K562 (cell line): ENCODE measurements at regions not wholly inside any gene's neighbourhood (a gene's known extent, or its start where the extent isn't known, plus 50 kb on each side); places are given as distances from the start of the nearest gene placed in this dataset.

Experiments
- ATAC-seq: fragments of 200-7000 bp; cut with Tn5 transposase; 3 replicates; pipeline ENCODE4 v1.9.1; 2020; ENCODE audit warnings: moderate library complexity
- BruUV-seq: library from RNA; stranded (reverse); fragments of 400-500 nt; replicated peaks from 2 replicates; lab custom pipeline; 2021; lab: Mats Ljungman, UMichigan
- CTCF ChIA-PET: fragments of 300-600 bp; formaldehyde crosslinking; extraction: SDS; loops from one replicate; lab custom pipeline; 2021; ENCODE audit warnings: low intra/inter-chr PET ratio; lab: Yijun Ruan, JAX
- POLR2A ChIA-PET: fragments of 300-600, 350-650 bp; sonication (Branson Sonifier 250); formaldehyde crosslinking; extraction: SDS; loops from one replicate; lab custom pipeline; 2021; ENCODE audit warnings: antibody characterized with exemption, inconsistent platforms; lab: Yijun Ruan, JAX
- DNase-seq, 4 experiments: peaks; one replicate each; pipeline versions ENCODE4 v3.0.0 to v3.0.0-alpha.2; 2011 to 2018; ENCODE audit warnings: low spot score in 3 of 4, mixed read lengths in 3 of 4; ENCODE audit errors: extremely low read depth in 1 of 4
- FAIRE-seq: peaks from 2 replicates; lab custom pipeline; 2011; peaks lifted over from hg19 to GRCh38; lab: Jason Lieb, UNC
- H2AFZ ChIP-seq: 2 replicates; pipeline ENCODE4 v1.6.0; 2011; ENCODE audit warnings: low read depth, low read length, control low read depth, inconsistent platforms
- H3K27ac ChIP-seq: fragments of 200-600 bp; 3 replicates; pipeline ENCODE4 v1.8.0; 2011; ENCODE audit warnings: low read depth, mild to moderate bottlenecking, control low read depth, inconsistent platforms, low read length, moderate library complexity, mixed read lengths; ENCODE audit errors: extremely low read depth
- H3K27me3 ChIP-seq, 2 experiments: fragments of 300-600 bp in 1 of 2; 2 replicates in 1 of 2; 3 replicates in 1 of 2; pipeline versions ENCODE4 v1.6.0 to v1.8.0; 2011; ENCODE audit warnings: inconsistent platforms in 2 of 2, low read length in 2 of 2, mild to moderate bottlenecking in 1 of 2, mixed read lengths in 1 of 2, moderate library complexity in 1 of 2; ENCODE audit not compliant: control insufficient read depth in 2 of 2, insufficient read depth in 2 of 2
- H3K36me3 ChIP-seq: fragments of 300-600 bp; 3 replicates; pipeline ENCODE4 v1.8.0; 2011; ENCODE audit warnings: mild to moderate bottlenecking, low read length, inconsistent platforms; ENCODE audit not compliant: control insufficient read depth, insufficient read depth
- H3K4me1 ChIP-seq, 2 experiments: fragments of 200-600 bp in 1 of 2; replicated peaks in 1 of 2; 2 replicates in 1 of 2; 3 replicates in 1 of 2; pipeline versions ENCODE4 v1.5.1 to v1.8.0; 2011; ENCODE audit warnings: inconsistent platforms in 2 of 2, low read length in 2 of 2, mild to moderate bottlenecking in 1 of 2, mixed read lengths in 1 of 2, moderate library complexity in 1 of 2; ENCODE audit not compliant: control insufficient read depth in 2 of 2, insufficient read depth in 2 of 2
- H3K4me2 ChIP-seq: 2 replicates; pipeline ENCODE4 v1.6.1; 2011; ENCODE audit warnings: low read length, control low read depth, inconsistent platforms, mixed read lengths; ENCODE audit not compliant: insufficient read depth
- H3K4me3 ChIP-seq: fragments of 200-600 bp; sonication (generic), shearing (Covaris generic); 2 replicates; pipeline ENCODE4 v1.5.1; 2016; ENCODE audit warnings: control low read depth, inconsistent platforms
- H3K79me2 ChIP-seq: fragments of 200-600 bp; 3 replicates; pipeline ENCODE4 v1.8.0; 2011; ENCODE audit warnings: low read length, inconsistent platforms; ENCODE audit not compliant: control insufficient read depth, insufficient read depth
- H3K9ac ChIP-seq, 2 experiments: 2 replicates each; pipeline versions ENCODE4 v1.6.0 to v1.6.1; 2011; ENCODE audit warnings: low read depth in 2 of 2, low read length in 2 of 2, control low read depth in 1 of 2, inconsistent platforms in 1 of 2, mild to moderate bottlenecking in 1 of 2, mixed read lengths in 1 of 2; ENCODE audit not compliant: insufficient read depth in 1 of 2
- H3K9me1 ChIP-seq: one replicate; pipeline ENCODE4 v1.6.0; 2011; ENCODE audit warnings: inconsistent platforms, mild to moderate bottlenecking, low read length, moderate library complexity; ENCODE audit not compliant: control insufficient read depth, insufficient read depth
- H3K9me3 ChIP-seq: replicated peaks from 2 replicates; pipeline ENCODE4 v1.5.1; 2011; ENCODE audit warnings: low read depth, low read length, inconsistent platforms; ENCODE audit not compliant: control insufficient read depth, insufficient read depth
- H4K20me1 ChIP-seq: replicated peaks from 2 replicates; pipeline ENCODE4 v1.6.1; 2011; ENCODE audit warnings: low read length, inconsistent platforms, mixed read lengths; ENCODE audit not compliant: control insufficient read depth, insufficient read depth
- DLX4 ChIP-seq: fragments of 250-450 bp; sonication (Bioruptor Pico); IDR thresholded peaks from 2 replicates; pipeline ENCODE4 v1.6.1; 2021; ENCODE audit warnings: mild to moderate bottlenecking
- MYBL2 ChIP-seq, 2 experiments: fragments of 450-650 bp in 1 of 2; sonication (generic) in 1 of 2; formaldehyde crosslinking in 1 of 2; IDR thresholded peaks; 2 replicates each; pipeline versions ENCODE4 v1.6.1 to v1.8.1; 2017 to 2022; ENCODE audit warnings: borderline replicate concordance in 1 of 2, inconsistent platforms in 1 of 2, low read depth in 1 of 2, mild to moderate bottlenecking in 1 of 2, missing genetic modification reagents in 1 of 2, moderate library complexity in 1 of 2
- ZNF217 ChIP-seq: sonication (generic); formaldehyde crosslinking; IDR thresholded peaks from 2 replicates; pipeline ENCODE4 v1.8.0; 2022; ENCODE audit warnings: mild to moderate bottlenecking, missing genetic modification reagents
- ZNF316 ChIP-seq: fragments of 450-650 bp; IDR thresholded peaks from 2 replicates; pipeline ENCODE4 v1.6.1; 2016
- WGBS: fragments of 100-300 bp; shearing (Covaris generic); methylation state at CpG from one replicate; pipeline ENCODE4 v1.1.6; 2016; ENCODE audit warnings: low coverage, mixed read lengths; ENCODE audit not compliant: insufficient coverage; ENCODE audit errors: missing lambda C conversion rate; 5-methylcytosine and 5-hydroxymethylcytosine counted together
- in situ Hi-C: fragments of 300-500 bp; cut with MboI; formaldehyde crosslinking; loops from 4 replicates; pipeline ENCODE4 v1.15.0; 2018; ENCODE audit warnings: inconsistent platforms, mixed read lengths
- intact Hi-C: fragments of 100-400 bp; cut with micrococcal nuclease; formaldehyde crosslinking; loops from 2 replicates; pipeline ENCODE4 v1.14.2; 2022
- TF ChIP-seq, protein P1 (sequence below): IDR thresholded peaks from 3 replicates; pipeline ENCODE4 v1.6.1; 2011; ENCODE audit warnings: borderline replicate concordance, mild to moderate bottlenecking; ENCODE audit not compliant: insufficient read length, insufficient read depth
- TF ChIP-seq, protein P2 (sequence below), 3 experiments: fragments of 200-800 bp in 1 of 3; sonication (Bioruptor generic) in 1 of 3; sonication (generic) in 1 of 3; formaldehyde crosslinking in 1 of 3; IDR thresholded peaks; 2 replicates each; pipeline versions ENCODE4 v1.6.1 to v1.8.0; 2016 to 2022; ENCODE audit warnings: mild to moderate bottlenecking in 2 of 3, missing compliant biosample characterization in 2 of 3, missing genetic modification characterization in 2 of 3, missing genetic modification reagents in 1 of 3

- TF ChIP-seq ZNF316, result peak; percentile 53; the same call in 1 of the 2 replicates
- TF ChIP-seq, protein P1, sequence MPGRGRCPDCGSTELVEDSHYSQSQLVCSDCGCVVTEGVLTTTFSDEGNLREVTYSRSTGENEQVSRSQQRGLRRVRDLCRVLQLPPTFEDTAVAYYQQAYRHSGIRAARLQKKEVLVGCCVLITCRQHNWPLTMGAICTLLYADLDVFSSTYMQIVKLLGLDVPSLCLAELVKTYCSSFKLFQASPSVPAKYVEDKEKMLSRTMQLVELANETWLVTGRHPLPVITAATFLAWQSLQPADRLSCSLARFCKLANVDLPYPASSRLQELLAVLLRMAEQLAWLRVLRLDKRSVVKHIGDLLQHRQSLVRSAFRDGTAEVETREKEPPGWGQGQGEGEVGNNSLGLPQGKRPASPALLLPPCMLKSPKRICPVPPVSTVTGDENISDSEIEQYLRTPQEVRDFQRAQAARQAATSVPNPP, result no peak
- TF ChIP-seq, protein P2, sequence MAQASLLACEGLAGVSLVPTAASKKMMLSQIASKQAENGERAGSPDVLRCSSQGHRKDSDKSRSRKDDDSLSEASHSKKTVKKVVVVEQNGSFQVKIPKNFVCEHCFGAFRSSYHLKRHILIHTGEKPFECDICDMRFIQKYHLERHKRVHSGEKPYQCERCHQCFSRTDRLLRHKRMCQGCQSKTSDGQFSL (CRISPR knock-in tag; IDR thresholded peaks at IDR 0.05), result no peak
- TF ChIP-seq, protein P2 (tag; IDR thresholded peaks at IDR 0.05), result no peak
- no peak for TF ChIP-seq DLX4 (CRISPR knock-in tag)
- TF ChIP-seq ZNF217 (CRISPR knock-in tag), result no peak
- no peak for TF ChIP-seq MYBL2 (IDR thresholded peaks at IDR 0.05; ENCODE audit: low read depth)
- TF ChIP-seq MYBL2 (CRISPR knock-in tag; IDR thresholded peaks at IDR 0.05; ENCODE audit: borderline replicate concordance), result no peak
- TF ChIP-seq, all 486 proteins: peak for 1
- H2AFZ ChIP-seq, result no peak overlapping the region
- no peak overlapping the region for H3K4me3 ChIP-seq
- BruUV-seq, result no TSS peak
- in situ Hi-C loops, result no loop called here
- no peaks in the 10 kb centered on the region for H4K20me1 ChIP-seq
- no peak overlapping the region for H3K27ac ChIP-seq
- 4% methylated on average over 2 of the region's 2 CpGs for WGBS
- H3K4me1 ChIP-seq, result no peaks in the 10 kb centered on the region
- DNase-seq, result no peak
- H3K4me2 ChIP-seq, result no peak overlapping the region
- intact Hi-C loops, result no loop called here
- H3K36me3 ChIP-seq, result no peaks in the 10 kb centered on the region
- H3K27me3 ChIP-seq, result no peaks in the 10 kb centered on the region
- ChIA-PET POLR2A (no interaction called here), CTCF (no interaction called here)
- no peak for FAIRE-seq
- no peaks in the 10 kb centered on the region for H3K9me3 ChIP-seq
- ATAC-seq, result no peak
- H3K79me2 ChIP-seq, result no peaks in the 10 kb centered on the region
- no peaks in the 10 kb centered on the region for H3K9me1 ChIP-seq
- no peak overlapping the region for H3K9ac ChIP-seq
Observed at GRCh38 chr12:127873306-127873705, 393.7 kb upstream of the TMEM132C start.
